HEK293T (cell line): ENCODE measurements at regions not wholly inside any gene's neighbourhood (a gene's known extent, or its start where the extent isn't known, plus 50 kb on each side); places are given as distances from the start of the nearest gene placed in this dataset.

ENCODE experiments used
- CTCF ChIA-PET: fragments of 350-600 bp; formaldehyde crosslinking; extraction: SDS; loops from one replicate; lab custom pipeline; 2021; ENCODE audit warnings: antibody characterized with exemption, inconsistent platforms; lab: Yijun Ruan, JAX
- POLR2A ChIA-PET: fragments of 350-600 bp; formaldehyde crosslinking; extraction: SDS; loops from one replicate; lab custom pipeline; 2020; ENCODE audit warnings: antibody characterized with exemption, inconsistent platforms; lab: Yijun Ruan, JAX
- DNase-seq: peaks from one replicate; pipeline ENCODE4 v3.0.0; 2012; ENCODE audit warnings: mixed read lengths; ENCODE audit errors: extremely low spot score
- ARNT ChIP-seq: fragments of 450-650 bp; IDR thresholded peaks from 2 replicates; pipeline ENCODE4 v1.6.1; 2017; ENCODE audit warnings: mild to moderate bottlenecking
- BHLHE40 ChIP-seq: fragments of 450-650 bp; IDR thresholded peaks from 2 replicates; pipeline ENCODE4 v1.6.1; 2016; ENCODE audit warnings: mild to moderate bottlenecking, moderate library complexity, borderline replicate concordance
- CTBP1 ChIP-seq: fragments of 450-650 bp; IDR thresholded peaks from 2 replicates; pipeline ENCODE4 v1.6.1; 2016; ENCODE audit warnings: borderline replicate concordance
- ELF4 ChIP-seq: fragments of 450-650 bp; IDR thresholded peaks from 2 replicates; pipeline ENCODE4 v1.6.1; 2017; ENCODE audit warnings: antibody characterized with exemption
- FOXA1 ChIP-seq: fragments of 450-650 bp; IDR thresholded peaks from 2 replicates; pipeline ENCODE4 v1.6.1; 2016; ENCODE audit warnings: mild to moderate bottlenecking
- FOXK2 ChIP-seq: fragments of 450-650 bp; IDR thresholded peaks from 2 replicates; pipeline ENCODE4 v1.6.1; 2016; ENCODE audit warnings: mild to moderate bottlenecking
- FOXM1 ChIP-seq: fragments of 450-650 bp; IDR thresholded peaks from 2 replicates; pipeline ENCODE4 v1.6.1; 2017; ENCODE audit warnings: mild to moderate bottlenecking, borderline replicate concordance
- HDGF ChIP-seq: fragments of 450-650 bp; IDR thresholded peaks from 2 replicates; pipeline ENCODE4 v1.6.1; 2017; ENCODE audit warnings: antibody characterized with exemption, borderline replicate concordance
- L3MBTL2 ChIP-seq: fragments of 450-650 bp; conservative IDR thresholded peaks from 2 replicates; pipeline ENCODE4 v1.6.1; 2016; ENCODE audit warnings: mild to moderate bottlenecking
- LEF1 ChIP-seq: fragments of 450-650 bp; IDR thresholded peaks from 2 replicates; pipeline ENCODE4 v1.6.1; 2017; ENCODE audit warnings: mild to moderate bottlenecking, borderline replicate concordance
- NFRKB ChIP-seq: fragments of 450-650 bp; IDR thresholded peaks from 2 replicates; pipeline ENCODE4 v1.6.1; 2016; ENCODE audit warnings: mild to moderate bottlenecking, moderate library complexity
- PKNOX1 ChIP-seq: fragments of 450-650 bp; IDR thresholded peaks from 2 replicates; pipeline ENCODE4 v1.6.1; 2016
- SP1 ChIP-seq: fragments of 450-650 bp; IDR thresholded peaks from 2 replicates; pipeline ENCODE4 v1.6.1; 2017
- SUZ12 ChIP-seq: fragments of 450-650 bp; IDR thresholded peaks from 2 replicates; pipeline ENCODE4 v1.6.1; 2016; ENCODE audit warnings: mild to moderate bottlenecking
- TARDBP ChIP-seq: fragments of 450-650 bp; IDR thresholded peaks from 2 replicates; pipeline ENCODE4 v1.6.1; 2016
- ZNF384 ChIP-seq: fragments of 450-650 bp; IDR thresholded peaks from 2 replicates; pipeline ENCODE4 v1.6.1; 2016

DNA sequence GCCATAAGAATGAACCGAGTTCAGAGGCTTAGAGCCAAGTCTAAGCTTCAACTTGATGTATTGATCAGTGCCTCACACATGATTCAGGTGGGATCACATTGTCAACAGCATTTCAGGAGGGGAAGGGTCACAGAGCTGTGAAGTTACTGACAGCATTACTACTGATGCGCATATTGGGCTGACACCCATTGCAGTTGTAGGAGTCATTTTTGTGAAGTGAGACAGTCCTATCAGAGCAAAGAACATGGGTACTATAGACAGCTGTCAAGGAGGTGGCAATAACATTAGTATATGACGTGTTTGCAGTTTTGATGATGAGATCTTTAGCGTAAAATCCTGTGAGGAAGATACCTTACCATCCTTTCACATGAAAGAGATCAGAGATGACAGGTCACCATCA lies 206.0 kb upstream of the RBM19 start:
- CTCF ChIA-PET: no interaction called here
- TF ChIP-seq SUZ12 (no peak), FOXA1 (no peak), FOXK2 (no peak), ARNT (no peak), LEF1 (no peak), ZNF384 (no peak), ELF4 (no peak), BHLHE40 (no peak), TARDBP (no peak)
- no peak for DNase-seq
- POLR2A ChIA-PET: no interaction called here

GRCh38 chr12:114168061-114168460 lies 201.9 kb upstream of the RBM19 start:
- DNase-seq: no peak
- ChIA-PET CTCF (interaction anchor here (0.8 to 2.7 kb wide), 4 partner anchors 11 to 340 kb away, joined by 3 to 20 read pairs (median 4); no protein-coding TSS in a partner anchor), POLR2A (interaction anchor here (0.5 kb wide), 1 partner anchor 316 kb away, joined by 3 read pairs; no protein-coding TSS in a partner anchor)
- TF ChIP-seq L3MBTL2: no peak
- TF ChIP-seq FOXK2: no peak
- TF ChIP-seq SP1: no peak
- TF ChIP-seq TARDBP: no peak

- no peak for DNase-seq
- ChIA-PET POLR2A (no interaction called here), CTCF (interaction anchor here (0.9 to 2.7 kb wide), 6 partner anchors 8 to 341 kb away, joined by 3 to 20 read pairs (median 4); no protein-coding TSS in a partner anchor)
- TF ChIP-seq FOXK2 (no peak), L3MBTL2 (no peak), ELF4 (no peak)
Measured at GRCh38 chr12:114167431-114167830, 201.3 kb upstream of the RBM19 start.

DNA sequence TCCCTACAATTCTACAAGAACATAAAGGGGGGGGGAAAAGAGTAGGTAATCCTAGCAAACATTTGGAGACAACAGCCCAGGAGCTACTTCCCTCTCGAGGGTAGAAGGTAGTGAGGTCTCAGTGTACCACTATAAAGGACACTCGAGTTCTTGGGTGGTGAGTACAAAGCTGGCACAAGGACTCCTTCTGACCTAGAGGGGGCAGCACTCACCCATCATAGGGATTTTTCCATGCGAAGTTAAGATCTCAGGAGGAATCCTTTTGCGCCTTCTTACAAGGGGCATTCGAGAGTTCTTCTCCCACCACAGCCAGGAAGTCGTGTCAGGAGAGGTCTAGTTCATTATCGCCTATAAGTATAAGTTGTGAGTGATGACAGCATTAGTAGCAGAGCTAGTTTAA lies 200.2 kb upstream of the RBM19 start:
- ChIA-PET CTCF (interaction anchor here (0.7 to 2.7 kb wide), 7 partner anchors 9 to 342 kb away, joined by 3 to 20 read pairs (median 3); no protein-coding TSS in a partner anchor), POLR2A (no interaction called here)
- TF ChIP-seq FOXA1: no peak
- TF ChIP-seq NFRKB: no peak
- no peak for TF ChIP-seq FOXK2
- TF ChIP-seq TARDBP: no peak
- no peak for TF ChIP-seq L3MBTL2
- TF ChIP-seq SP1: no peak
- no peak for TF ChIP-seq BHLHE40
- no peak for TF ChIP-seq FOXM1
- no peak for TF ChIP-seq ARNT
- no peak for TF ChIP-seq ZNF384
- no peak for TF ChIP-seq CTBP1
- no peak for TF ChIP-seq SUZ12
- no peak for TF ChIP-seq PKNOX1
- TF ChIP-seq ELF4: no peak
- peak; percentile 55 for DNase-seq

DNA sequence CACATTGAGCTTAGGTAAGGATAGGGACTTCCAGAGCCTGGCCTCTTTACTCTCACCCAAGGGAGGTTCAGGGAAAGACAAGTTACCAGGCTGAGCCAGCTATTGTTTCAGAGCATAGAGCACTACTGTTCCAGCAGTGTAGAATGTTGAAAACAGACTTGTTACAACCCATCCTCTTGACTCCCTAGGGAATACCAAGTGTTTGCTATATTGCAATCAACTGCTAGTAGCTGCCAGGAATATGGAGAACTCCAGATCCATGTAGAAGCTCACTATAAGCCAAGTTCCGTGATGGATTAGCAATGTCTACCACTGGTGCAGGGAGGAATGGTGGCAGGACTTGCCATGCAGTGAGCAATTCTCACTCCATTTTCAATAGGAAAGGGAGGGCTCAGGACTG lies 199.8 kb upstream of the RBM19 start:
- CTCF ChIA-PET: interaction anchor here (1.7 to 2.7 kb wide), 3 partner anchors 9 to 343 kb away, joined by 3 to 20 read pairs (median 6); no protein-coding TSS in a partner anchor
- no peak for DNase-seq
- POLR2A ChIA-PET: no interaction called here
- TF ChIP-seq PKNOX1 (no peak), BHLHE40 (no peak), FOXA1 (no peak), L3MBTL2 (no peak), SUZ12 (no peak), TARDBP (no peak), HDGF (no peak), NFRKB (no peak), CTBP1 (no peak), FOXK2 (no peak), ARNT (no peak)

DNA sequence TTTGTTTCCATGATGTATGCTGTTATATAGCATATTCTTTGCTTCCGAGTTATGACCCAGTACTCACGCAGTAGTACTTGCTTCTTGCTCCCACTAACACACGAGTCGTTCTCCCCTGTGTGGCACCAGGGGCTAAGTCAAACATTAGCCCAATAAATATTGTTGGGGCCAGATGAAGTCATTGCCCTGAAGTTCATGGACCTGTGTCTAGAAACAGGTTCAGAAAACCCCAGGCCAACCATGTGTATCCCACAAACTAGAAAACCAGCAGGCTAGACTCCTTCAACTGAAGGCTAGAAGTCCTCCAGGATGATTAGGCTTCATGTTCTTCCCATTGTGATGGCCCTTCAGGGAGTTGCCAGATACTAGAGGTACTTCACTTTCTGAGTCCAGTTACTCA lies 198.2 kb upstream of the RBM19 start:
- no peak for DNase-seq
- ChIA-PET POLR2A (no interaction called here), CTCF (no interaction called here)
- no peak for TF ChIP-seq NFRKB
- TF ChIP-seq ZNF384: no peak
- TF ChIP-seq SUZ12: no peak
- no peak for TF ChIP-seq ARNT
- no peak for TF ChIP-seq LEF1
- no peak for TF ChIP-seq CTBP1
- TF ChIP-seq FOXM1: no peak
- no peak for TF ChIP-seq HDGF
- TF ChIP-seq BHLHE40: no peak
- TF ChIP-seq L3MBTL2: no peak
- no peak for TF ChIP-seq ELF4
- TF ChIP-seq PKNOX1: no peak

DNA sequence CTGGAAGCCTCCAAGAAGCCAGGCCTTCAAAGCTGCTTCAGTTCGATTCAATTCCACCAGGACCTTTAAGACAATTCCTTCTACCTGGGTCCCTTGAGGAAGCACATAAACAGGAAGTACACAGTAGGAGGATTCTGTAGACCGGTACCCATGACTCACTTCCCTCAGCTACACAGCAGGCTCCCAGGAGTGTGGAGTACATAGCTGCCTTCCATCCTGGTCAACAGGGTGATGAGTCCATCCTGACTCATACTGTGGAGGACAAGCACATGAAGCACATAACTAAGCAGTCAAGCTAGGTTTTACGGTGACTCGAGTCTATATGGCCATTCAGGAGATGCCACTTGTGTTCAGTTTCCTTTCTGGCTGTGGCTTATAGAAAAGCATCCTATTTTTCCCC lies 197.6 kb upstream of the RBM19 start:
- DNase-seq: no peak
- ChIA-PET POLR2A (no interaction called here), CTCF (no interaction called here)
- TF ChIP-seq LEF1 (no peak), FOXM1 (no peak), TARDBP (no peak), SP1 (no peak), SUZ12 (no peak), PKNOX1 (no peak), BHLHE40 (no peak), FOXA1 (no peak), HDGF (no peak), FOXK2 (no peak), CTBP1 (no peak), L3MBTL2 (no peak), ELF4 (no peak), NFRKB (no peak)
